Neural cell (in vitro differentiated cells): ENCODE measurements at regions not wholly inside any gene's neighbourhood (a gene's known extent, or its start where the extent isn't known, plus 50 kb on each side); places are given as distances from the start of the nearest gene placed in this dataset.

Source experiments
- CTCF ChIP-seq: fragments of 450-650 bp; IDR thresholded peaks from 2 replicates; pipeline ENCODE4 v1.5.1; 2014; ENCODE audit warnings: antibody characterized with exemption, mild to moderate bottlenecking, moderate library complexity; ENCODE audit not compliant: poor library complexity, severe bottlenecking
- EZH2 ChIP-seq: fragments of 200-600, 300-800 bp; shearing (Covaris generic), sonication (generic); IDR thresholded peaks from 2 replicates; pipeline ENCODE4 v1.6.1; 2014; ENCODE audit warnings: antibody characterized with exemption, low read length, borderline replicate concordance, mild to moderate bottlenecking; ENCODE audit not compliant: insufficient read depth, poor library complexity, severe bottlenecking

GRCh38 chrX:6968231-6968630 lies 179.3 kb upstream of the STS start:
- TF ChIP-seq CTCF (no peak), EZH2 (no peak)
